ENCODE measurements at regions not wholly inside any gene's neighbourhood (a gene's known extent, or its start where the extent isn't known, plus 50 kb on each side); places are given as distances from the start of the nearest gene placed in this dataset.
A peak's percentile ranks its signal among the peaks of the same experiment; 100 is the strongest.

- no peak overlapping the region for H3K27ac ChIP-seq
- TF ChIP-seq, protein P1, sequence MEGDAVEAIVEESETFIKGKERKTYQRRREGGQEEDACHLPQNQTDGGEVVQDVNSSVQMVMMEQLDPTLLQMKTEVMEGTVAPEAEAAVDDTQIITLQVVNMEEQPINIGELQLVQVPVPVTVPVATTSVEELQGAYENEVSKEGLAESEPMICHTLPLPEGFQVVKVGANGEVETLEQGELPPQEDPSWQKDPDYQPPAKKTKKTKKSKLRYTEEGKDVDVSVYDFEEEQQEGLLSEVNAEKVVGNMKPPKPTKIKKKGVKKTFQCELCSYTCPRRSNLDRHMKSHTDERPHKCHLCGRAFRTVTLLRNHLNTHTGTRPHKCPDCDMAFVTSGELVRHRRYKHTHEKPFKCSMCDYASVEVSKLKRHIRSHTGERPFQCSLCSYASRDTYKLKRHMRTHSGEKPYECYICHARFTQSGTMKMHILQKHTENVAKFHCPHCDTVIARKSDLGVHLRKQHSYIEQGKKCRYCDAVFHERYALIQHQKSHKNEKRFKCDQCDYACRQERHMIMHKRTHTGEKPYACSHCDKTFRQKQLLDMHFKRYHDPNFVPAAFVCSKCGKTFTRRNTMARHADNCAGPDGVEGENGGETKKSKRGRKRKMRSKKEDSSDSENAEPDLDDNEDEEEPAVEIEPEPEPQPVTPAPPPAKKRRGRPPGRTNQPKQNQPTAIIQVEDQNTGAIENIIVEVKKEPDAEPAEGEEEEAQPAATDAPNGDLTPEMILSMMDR (IDR thresholded peaks at IDR 0.05) = no peak
- TF ChIP-seq POLR2A (IDR thresholded peaks at IDR 0.05) (no peak), EP300 (IDR thresholded peaks at IDR 0.05) (no peak)
- no peaks in the 10 kb centered on the region for H3K9me3 ChIP-seq
- H3K4me3 ChIP-seq = no peak overlapping the region
- H3K36me3 ChIP-seq = no peaks in the 10 kb centered on the region
- no peak for DNase-seq (ENCODE audit: low spot score in 2 of 2)
- no peaks in the 10 kb centered on the region for H3K27me3 ChIP-seq
- WGBS, 2 donors = 16 to 38% methylated on average over 1 of the region's 1 CpG
- no peaks in the 10 kb centered on the region for H3K4me1 ChIP-seq
Measured at GRCh38 chr4:114364857-114365256, 233.8 kb upstream of the UGT8 start.

DNA sequence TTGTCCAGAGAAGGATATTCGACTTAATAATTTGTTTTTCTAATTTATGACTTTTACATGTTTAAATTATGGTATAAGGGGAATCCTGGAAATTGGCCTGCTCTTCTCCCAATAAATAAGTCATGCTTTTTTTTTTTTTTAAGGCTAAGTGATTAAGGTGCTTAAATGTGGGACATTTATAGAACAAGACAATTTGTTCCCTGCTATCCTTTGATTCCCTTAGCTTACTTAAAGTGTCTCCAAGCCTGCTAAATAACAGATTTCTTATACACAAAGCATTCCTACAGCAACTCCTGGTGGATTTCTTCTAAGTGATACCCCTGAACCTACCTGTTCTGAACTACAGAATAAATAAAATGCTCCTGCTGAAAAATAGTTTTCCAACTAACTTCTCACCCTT, 233.0 kb upstream of the UGT8 start:
- Histone ChIP-seq H3K36me3 (no peaks in the 10 kb centered on the region), H3K27me3 (no peaks in the 10 kb centered on the region), H3K9me3 (no peaks in the 10 kb centered on the region), H3K4me1 (no peaks in the 10 kb centered on the region), H3K27ac (no peak overlapping the region), H3K4me3 (no peak overlapping the region)
- DNase-seq (ENCODE audit: low spot score in 2 of 2) = no peak
- no peak for TF ChIP-seq POLR2A (IDR thresholded peaks at IDR 0.05)
- 92 to 95% methylated on average over 1 of the region's 1 CpG for WGBS, 2 donors

- Histone ChIP-seq H3K36me3 (no peaks in the 10 kb centered on the region), H3K27ac (no peak overlapping the region), H3K27me3 (no peaks in the 10 kb centered on the region), H3K4me1 (no peaks in the 10 kb centered on the region), H3K9me3 (no peaks in the 10 kb centered on the region), H3K4me3 (no peak overlapping the region)
- TF ChIP-seq, protein P1 (IDR thresholded peaks at IDR 0.05) = no peak
- TF ChIP-seq EP300 (IDR thresholded peaks at IDR 0.05) (no peak), POLR2A (IDR thresholded peaks at IDR 0.05) (no peak)
- WGBS, 2 donors = 84 to 86% methylated on average over 2 of the region's 2 CpGs
- no peak for DNase-seq (ENCODE audit: low spot score in 2 of 2)
Measured at GRCh38 chr4:114366368-114366767, 232.2 kb upstream of the UGT8 start.

GRCh38 chr4:114368751-114369150, 229.9 kb upstream of the UGT8 start:
- H3K4me1 ChIP-seq = no peaks in the 10 kb centered on the region
- H3K4me3 ChIP-seq = no peak overlapping the region
- no peaks in the 10 kb centered on the region for H3K27me3 ChIP-seq
- no peaks in the 10 kb centered on the region for H3K9me3 ChIP-seq
- TF ChIP-seq EP300 (IDR thresholded peaks at IDR 0.05) (no peak), POLR2A (IDR thresholded peaks at IDR 0.05) (no peak)
- TF ChIP-seq, protein P1 (IDR thresholded peaks at IDR 0.05) = no peak
- DNase-seq (ENCODE audit: low spot score in 2 of 2) = no peak
- H3K36me3 ChIP-seq = no peaks in the 10 kb centered on the region
- no peak overlapping the region for H3K27ac ChIP-seq
- 70 to 76% methylated on average over 1 of the region's 1 CpG for WGBS, 2 donors

- 77% methylated on average over 1 of the region's 1 CpG for WGBS, 2 donors
- TF ChIP-seq EP300 (IDR thresholded peaks at IDR 0.05) = no peak
- no peak for TF ChIP-seq POLR2A (IDR thresholded peaks at IDR 0.05)
- TF ChIP-seq, protein P1 (IDR thresholded peaks at IDR 0.05) = no peak
- Histone ChIP-seq H3K9me3 (no peaks in the 10 kb centered on the region), H3K4me3 (no peak overlapping the region), H3K36me3 (no peaks in the 10 kb centered on the region), H3K27me3 (no peaks in the 10 kb centered on the region), H3K4me1 (no peaks in the 10 kb centered on the region), H3K27ac (no peak overlapping the region)
- no peak for DNase-seq (ENCODE audit: low spot score in 2 of 2)
Measured at GRCh38 chr4:114373508-114373907, 225.1 kb upstream of the UGT8 start.

DNA sequence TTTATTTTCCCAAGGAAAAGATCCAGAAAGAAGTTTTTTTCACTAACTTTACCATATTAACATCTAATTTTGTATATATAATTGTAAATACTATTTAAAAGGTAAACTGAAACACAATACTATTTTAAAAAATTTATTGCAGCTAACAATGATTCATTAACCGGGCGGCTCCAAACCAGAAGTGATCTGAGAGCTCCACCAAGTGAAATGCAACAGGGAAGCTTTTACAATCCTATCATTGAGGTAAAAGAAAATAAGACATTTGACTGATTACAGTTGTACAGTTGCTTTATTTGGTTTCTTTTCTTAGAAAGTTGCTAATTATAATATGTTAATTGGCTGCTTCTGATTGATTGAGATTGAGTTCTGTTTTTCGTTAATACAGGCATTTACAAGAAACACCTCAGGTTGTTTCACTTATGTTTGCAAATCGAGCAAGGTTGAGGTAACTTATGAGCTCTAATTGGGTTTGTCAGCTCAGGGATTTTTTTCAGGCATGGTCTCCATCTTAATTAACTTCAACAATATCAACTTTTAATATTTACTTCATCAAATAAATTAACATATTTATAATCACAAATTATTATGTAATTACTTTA, 220.2 kb upstream of the UGT8 start:
- TF ChIP-seq EP300 (IDR thresholded peaks at IDR 0.05) = no peak
- TF ChIP-seq POLR2A (IDR thresholded peaks at IDR 0.05) = no peak
- TF ChIP-seq, protein P1 (IDR thresholded peaks at IDR 0.05) = peak in 2 of 5 experiments; percentile 13 to 43
- no peak for DNase-seq (ENCODE audit: low spot score in 2 of 2)
- H3K27ac ChIP-seq = no peak overlapping the region
- H3K9me3 ChIP-seq = no peaks in the 10 kb centered on the region
- H3K27me3 ChIP-seq = no peaks in the 10 kb centered on the region
- H3K36me3 ChIP-seq = no peaks in the 10 kb centered on the region
- H3K4me3 ChIP-seq = no peak overlapping the region
- 56% methylated on average over 4 of the region's 4 CpGs for WGBS, 2 donors
- H3K4me1 ChIP-seq = peaks cover 0 to under 1% (median 0%) of the 10 kb centered on the region in 4 donors
